Head of caudate nucleus (tissue), 42 donors: ENCODE measurements at regions not wholly inside any gene's neighbourhood (a gene's known extent, or its start where the extent isn't known, plus 50 kb on each side); places are given as distances from the start of the nearest gene placed in this dataset.
"Not testable (repeated sequence)": the region's sequence is repeated elsewhere in the genome, so short reads cannot be mapped to it uniquely, and the experiment has no call there.

ENCODE experiments used
- DNase-seq, 42 donors: peaks; one replicate each; pipeline versions ENCODE4 v3.0.0 to v3.0.0-alpha.2; 2020 to 2021; ENCODE audit warnings: mixed read lengths in 7 of 42
- intact Hi-C: fragments of 100-400 bp; cut with DNase I; formaldehyde crosslinking; loops from one replicate; pipeline ENCODE4 v1.15.0; 2022

- no peak for DNase-seq
- intact Hi-C loops: no loop called here
Observed at GRCh38 chr2:36302911-36303310, 52.7 kb upstream of the CRIM1 start.

GRCh38 chr2:36301843-36302242, 53.7 kb upstream of the CRIM1 start:
- intact Hi-C loops: no loop called here
- DNase-seq: no peak

GRCh38 chr2:36300697-36301096, 54.9 kb upstream of the CRIM1 start:
- intact Hi-C loops: no loop called here
- DNase-seq: no peak

GRCh38 chr2:36296798-36297197, 58.8 kb upstream of the CRIM1 start:
- intact Hi-C loops: no loop called here

GRCh38 chr2:36294316-36294721, 61.3 kb upstream of the CRIM1 start:
- no peak for DNase-seq
- intact Hi-C loops: no loop called here

More at GRCh38 chr2:36296798-36297197, 58.8 kb upstream of the CRIM1 start:
- no peak for DNase-seq

GRCh38 chr2:36290306-36290856, 65.2 kb upstream of the CRIM1 start:
- DNase-seq: peak in 2 of 42 donors; percentile 10 to 42
- intact Hi-C loops: no loop called here

GRCh38 chr2:36289731-36290130, 65.8 kb upstream of the CRIM1 start:
- intact Hi-C loops: no loop called here
- DNase-seq: no peak

- intact Hi-C loops: no loop called here
- DNase-seq: no peak
Observed at GRCh38 chr2:36287363-36288275, 68.0 kb upstream of the CRIM1 start.

GRCh38 chr2:36279506-36279905, 76.1 kb upstream of the CRIM1 start:
- intact Hi-C loops, DNase-seq: not testable (repeated sequence)

GRCh38 chr2:36277881-36278523, 77.6 kb upstream of the CRIM1 start:
- intact Hi-C loops: no loop called here
- no peak for DNase-seq

GRCh38 chr2:36277146-36277808, 78.3 kb upstream of the CRIM1 start:
- DNase-seq: no peak
- intact Hi-C loops: no loop called here

- no peak for DNase-seq
- intact Hi-C loops: no loop called here
Observed at GRCh38 chr2:36271266-36271665, 84.3 kb upstream of the CRIM1 start.

GRCh38 chr2:36270758-36271157, 84.8 kb upstream of the CRIM1 start:
- DNase-seq: no peak
- intact Hi-C loops: no loop called here

GRCh38 chr2:36267194-36267593, 88.4 kb upstream of the CRIM1 start:
- no peak for DNase-seq
- intact Hi-C loops: no loop called here

- DNase-seq: no peak
- intact Hi-C loops: no loop called here
Observed at GRCh38 chr2:36266536-36267121, 88.9 kb upstream of the CRIM1 start.

- no peak for DNase-seq
- intact Hi-C loops: no loop called here
Observed at GRCh38 chr2:36262581-36262980, 93.0 kb upstream of the CRIM1 start.

- intact Hi-C loops: no loop called here
- DNase-seq: no peak
Observed at GRCh38 chr2:36255863-36256262, 99.7 kb upstream of the CRIM1 start.

GRCh38 chr2:36253086-36253485, 102.5 kb upstream of the CRIM1 start:
- intact Hi-C loops: no loop called here
- no peak for DNase-seq

- intact Hi-C loops: no loop called here
- no peak for DNase-seq
Observed at GRCh38 chr2:36246320-36246990, 109.1 kb upstream of the CRIM1 start.
